ENCODE measurements at regions not wholly inside any gene's neighbourhood (a gene's known extent, or its start where the extent isn't known, plus 50 kb on each side); places are given as distances from the start of the nearest gene placed in this dataset.

DNA sequence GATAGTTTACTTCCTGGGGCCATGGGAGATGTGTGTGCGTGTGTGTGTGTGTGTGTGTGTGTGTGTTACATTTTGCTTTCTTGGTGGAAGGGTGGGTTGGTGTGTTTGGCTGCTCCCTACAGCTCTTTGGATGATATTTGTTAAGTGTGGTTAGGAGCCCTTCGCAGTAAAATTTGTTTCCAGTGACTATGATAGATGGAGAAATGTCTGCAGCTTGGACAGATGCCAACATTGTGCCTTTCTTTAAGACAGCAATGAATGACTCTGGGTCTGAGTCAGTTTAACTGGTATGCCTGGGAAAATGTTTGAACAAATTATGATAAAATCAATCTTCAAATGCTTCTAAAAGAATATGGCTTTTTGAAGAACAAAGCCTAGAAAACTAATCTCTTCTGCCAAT, 102.7 kb upstream of the TRPC6 start:
- H3K27me3 ChIP-seq = no peaks in the 10 kb centered on the region
- Mint-ChIP-seq H3K9me3 (peaks cover 5% of the 10 kb centered on the region), H3K36me3 (no peaks in the 10 kb centered on the region), H3K4me3 (no peak overlapping the region), H3K27me3 (ENCODE audit: insufficient read depth, low read depth) (no peaks in the 10 kb centered on the region), H3K4me1 (no peaks in the 10 kb centered on the region), H3K27ac (no peak overlapping the region)
- no peaks in the 10 kb centered on the region for H3F3A ChIP-seq (ENCODE audit: low read depth)
- no peak overlapping the region for H3K9ac ChIP-seq
- no peaks in the 10 kb centered on the region for H3K36me3 ChIP-seq
- no peak for DNase-seq (ENCODE audit: low spot score)
- no peak overlapping the region for H3K27ac ChIP-seq
- no peaks in the 10 kb centered on the region for H4K20me1 ChIP-seq (ENCODE audit: low read depth)
- H3K9me3 ChIP-seq (ENCODE audit: low read depth) = no peaks in the 10 kb centered on the region
- TF ChIP-seq, protein P1, sequence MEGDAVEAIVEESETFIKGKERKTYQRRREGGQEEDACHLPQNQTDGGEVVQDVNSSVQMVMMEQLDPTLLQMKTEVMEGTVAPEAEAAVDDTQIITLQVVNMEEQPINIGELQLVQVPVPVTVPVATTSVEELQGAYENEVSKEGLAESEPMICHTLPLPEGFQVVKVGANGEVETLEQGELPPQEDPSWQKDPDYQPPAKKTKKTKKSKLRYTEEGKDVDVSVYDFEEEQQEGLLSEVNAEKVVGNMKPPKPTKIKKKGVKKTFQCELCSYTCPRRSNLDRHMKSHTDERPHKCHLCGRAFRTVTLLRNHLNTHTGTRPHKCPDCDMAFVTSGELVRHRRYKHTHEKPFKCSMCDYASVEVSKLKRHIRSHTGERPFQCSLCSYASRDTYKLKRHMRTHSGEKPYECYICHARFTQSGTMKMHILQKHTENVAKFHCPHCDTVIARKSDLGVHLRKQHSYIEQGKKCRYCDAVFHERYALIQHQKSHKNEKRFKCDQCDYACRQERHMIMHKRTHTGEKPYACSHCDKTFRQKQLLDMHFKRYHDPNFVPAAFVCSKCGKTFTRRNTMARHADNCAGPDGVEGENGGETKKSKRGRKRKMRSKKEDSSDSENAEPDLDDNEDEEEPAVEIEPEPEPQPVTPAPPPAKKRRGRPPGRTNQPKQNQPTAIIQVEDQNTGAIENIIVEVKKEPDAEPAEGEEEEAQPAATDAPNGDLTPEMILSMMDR (IDR thresholded peaks at IDR 0.05) = no peak
- TF ChIP-seq EZH2phosphoT487 (IDR thresholded peaks at IDR 0.05) (no peak), EZH2 (IDR thresholded peaks at IDR 0.05) (no peak)
- H3K4me1 ChIP-seq = no peaks in the 10 kb centered on the region
- no peaks in the 10 kb centered on the region for H3K79me2 ChIP-seq (ENCODE audit: low read depth)
- no peak overlapping the region for H2AFZ ChIP-seq (replicated peaks)
- H3K4me2 ChIP-seq = no peak overlapping the region
- no peak overlapping the region for H3K4me3 ChIP-seq

GRCh38 chr11:101668236-101668635, 84.4 kb upstream of the TRPC6 start:
- Histone ChIP-seq H2AFZ (replicated peaks) (peak overlapping the region; percentile 21), H3K9ac (no peak overlapping the region), H3K27ac (no peak overlapping the region), H3K36me3 (no peaks in the 10 kb centered on the region), H3K79me2 (ENCODE audit: low read depth) (no peaks in the 10 kb centered on the region), H3K9me3 (ENCODE audit: low read depth) (no peaks in the 10 kb centered on the region), H3K27me3 (no peaks in the 10 kb centered on the region), H3K4me1 (no peaks in the 10 kb centered on the region), H3F3A (ENCODE audit: low read depth) (no peaks in the 10 kb centered on the region), H3K4me3 (no peak overlapping the region), H3K4me2 (no peak overlapping the region), H4K20me1 (ENCODE audit: low read depth) (no peaks in the 10 kb centered on the region)
- Mint-ChIP-seq H3K27ac (no peak overlapping the region), H3K4me1 (no peaks in the 10 kb centered on the region), H3K9me3 (no peaks in the 10 kb centered on the region), H3K27me3 (ENCODE audit: insufficient read depth, low read depth) (peaks cover 5% of the 10 kb centered on the region), H3K36me3 (no peaks in the 10 kb centered on the region), H3K4me3 (no peak overlapping the region)
- TF ChIP-seq, protein P1 (IDR thresholded peaks at IDR 0.05) = no peak
- TF ChIP-seq EZH2 (IDR thresholded peaks at IDR 0.05) (no peak), EZH2phosphoT487 (IDR thresholded peaks at IDR 0.05) (no peak)
- DNase-seq (ENCODE audit: low spot score) = no peak

- Mint-ChIP-seq H3K4me3 (no peak overlapping the region), H3K27ac (no peak overlapping the region), H3K4me1 (no peaks in the 10 kb centered on the region), H3K36me3 (no peaks in the 10 kb centered on the region), H3K27me3 (ENCODE audit: insufficient read depth, low read depth) (peaks cover 3% of the 10 kb centered on the region), H3K9me3 (no peaks in the 10 kb centered on the region)
- Histone ChIP-seq H3K36me3 (no peaks in the 10 kb centered on the region), H3F3A (ENCODE audit: low read depth) (no peaks in the 10 kb centered on the region), H3K4me3 (no peak overlapping the region), H3K27ac (no peak overlapping the region), H2AFZ (replicated peaks) (no peak overlapping the region), H4K20me1 (ENCODE audit: low read depth) (no peaks in the 10 kb centered on the region), H3K79me2 (ENCODE audit: low read depth) (no peaks in the 10 kb centered on the region), H3K9ac (no peak overlapping the region), H3K9me3 (ENCODE audit: low read depth) (no peaks in the 10 kb centered on the region), H3K4me1 (no peaks in the 10 kb centered on the region), H3K4me2 (no peak overlapping the region), H3K27me3 (no peaks in the 10 kb centered on the region)
- TF ChIP-seq EZH2phosphoT487 (IDR thresholded peaks at IDR 0.05) (no peak), EZH2 (IDR thresholded peaks at IDR 0.05) (no peak)
- TF ChIP-seq, protein P1 (IDR thresholded peaks at IDR 0.05) = no peak
- DNase-seq (ENCODE audit: low spot score) = no peak
These were observed 83.1 kb upstream of the TRPC6 start for GRCh38 chr11:101666916-101667315.
